Urinary bladder (tissue), 3 donors: ENCODE measurements at regions not wholly inside any gene's neighbourhood (a gene's known extent, or its start where the extent isn't known, plus 50 kb on each side); places are given as distances from the start of the nearest gene placed in this dataset.

Experiments
- DNase-seq: peaks from one replicate; pipeline ENCODE4 v3.0.0-alpha.2; 2015; ENCODE audit errors: extremely low spot score
- H3K27ac ChIP-seq: one replicate; pipeline ENCODE4 v1.5.1; 2013; ENCODE audit warnings: low read depth, mild to moderate bottlenecking, moderate library complexity
- H3K36me3 ChIP-seq: one replicate; pipeline ENCODE4 v1.6.1; 2013; ENCODE audit warnings: mild to moderate bottlenecking, moderate library complexity; ENCODE audit not compliant: insufficient read depth
- H3K4me1 ChIP-seq: one replicate; pipeline ENCODE4 v1.6.1; 2013; ENCODE audit warnings: mild to moderate bottlenecking, moderate library complexity; ENCODE audit not compliant: insufficient read depth
- H3K4me3 ChIP-seq: one replicate; pipeline ENCODE4 v1.5.1; 2013; ENCODE audit warnings: low read depth, low read length
- WGBS: extraction: QIAGEN DNeasy Blood & Tissue Kit; methylation state at CpG from one replicate; pipeline ENCODE4 v1.1.7; 2013; 5-methylcytosine and 5-hydroxymethylcytosine counted together
- donor health status: healthy with polysubstance abuse.
- donor health status: healthy.

DNA sequence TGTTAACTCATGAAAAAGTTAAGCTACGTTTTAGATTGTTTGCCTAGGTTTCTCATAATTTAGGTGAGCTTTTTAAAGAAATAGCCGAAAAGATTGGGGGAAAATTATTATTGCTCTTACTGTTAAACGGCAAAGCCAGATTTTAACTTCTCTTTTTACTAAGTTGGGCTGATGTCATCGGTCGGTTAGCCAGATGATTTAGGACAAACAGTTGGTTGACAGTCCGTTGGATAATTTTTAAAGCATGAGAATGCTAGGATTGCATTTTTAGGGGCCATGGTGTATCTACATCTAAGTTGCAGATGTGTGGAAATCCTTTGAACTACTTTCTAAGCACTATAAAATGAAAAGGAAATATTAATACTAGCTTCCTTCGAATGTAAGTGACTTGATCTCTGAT is 280.9 kb upstream of the AKR1E2 start:
- WGBS, result 60% methylated on average over 7 of the region's 7 CpGs

DNA sequence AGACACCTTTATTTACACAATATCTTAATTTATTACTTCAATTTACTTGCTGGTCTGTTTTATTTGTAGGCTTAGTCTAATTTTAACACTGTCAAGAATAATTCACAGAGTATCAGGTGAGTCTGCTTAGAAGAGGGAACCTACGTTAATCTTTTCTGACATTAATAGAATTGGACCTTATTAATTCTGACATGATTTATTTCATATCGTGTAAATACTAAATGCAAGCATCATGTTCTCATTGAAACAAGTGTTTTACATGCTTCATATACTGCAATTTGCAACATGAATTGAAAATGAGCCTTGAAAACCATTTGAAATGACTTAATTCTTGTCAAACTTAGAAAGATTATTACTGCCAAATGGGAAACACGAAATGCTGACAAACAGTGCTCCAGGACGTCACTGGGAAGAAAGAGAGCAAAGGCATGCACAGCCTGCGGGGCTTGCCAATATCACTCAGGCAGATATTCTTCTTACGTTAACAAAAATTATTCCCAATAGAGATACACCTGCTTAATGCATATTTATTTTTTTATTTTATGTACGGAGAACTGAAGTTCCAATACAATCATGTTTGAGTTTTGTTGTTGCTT is 282.0 kb upstream of the AKR1E2 start:
- no peak overlapping the region for H3K4me3 ChIP-seq
- H3K4me1 ChIP-seq, result no peaks in the 10 kb centered on the region
- 47% methylated on average over 7 of the region's 7 CpGs for WGBS
- no peak for DNase-seq
- H3K36me3 ChIP-seq, result no peaks in the 10 kb centered on the region
- no peak overlapping the region for H3K27ac ChIP-seq

More for the DNA sequence above, 280.9 kb upstream of the AKR1E2 start:
- Histone ChIP-seq H3K36me3 (no peaks in the 10 kb centered on the region), H3K4me3 (no peak overlapping the region), H3K27ac (no peak overlapping the region), H3K4me1 (no peaks in the 10 kb centered on the region)
- no peak for DNase-seq

DNA sequence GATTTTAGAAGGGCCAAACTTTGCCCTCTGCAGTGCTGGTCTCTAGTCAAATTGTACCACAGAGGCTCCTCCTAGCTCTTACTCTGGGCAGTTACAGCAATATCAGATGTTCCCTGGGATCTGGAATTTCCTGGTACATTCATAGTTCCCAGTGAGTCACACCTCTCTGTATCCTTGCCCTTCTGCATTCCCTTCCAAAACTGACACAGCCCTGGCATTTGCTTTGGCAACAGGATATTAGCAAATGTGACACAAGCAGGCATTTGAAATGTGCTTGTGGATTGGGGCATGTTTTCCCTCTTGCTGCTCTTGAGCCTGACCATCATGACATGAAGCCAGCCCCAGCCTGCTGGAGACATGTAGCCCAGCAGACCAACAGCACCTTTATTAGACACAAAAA is 284.7 kb upstream of the AKR1E2 start:
- H3K4me1 ChIP-seq, result no peaks in the 10 kb centered on the region
- H3K4me3 ChIP-seq, result no peak overlapping the region
- no peak overlapping the region for H3K27ac ChIP-seq
- H3K36me3 ChIP-seq, result no peaks in the 10 kb centered on the region
- DNase-seq, result no peak

DNA sequence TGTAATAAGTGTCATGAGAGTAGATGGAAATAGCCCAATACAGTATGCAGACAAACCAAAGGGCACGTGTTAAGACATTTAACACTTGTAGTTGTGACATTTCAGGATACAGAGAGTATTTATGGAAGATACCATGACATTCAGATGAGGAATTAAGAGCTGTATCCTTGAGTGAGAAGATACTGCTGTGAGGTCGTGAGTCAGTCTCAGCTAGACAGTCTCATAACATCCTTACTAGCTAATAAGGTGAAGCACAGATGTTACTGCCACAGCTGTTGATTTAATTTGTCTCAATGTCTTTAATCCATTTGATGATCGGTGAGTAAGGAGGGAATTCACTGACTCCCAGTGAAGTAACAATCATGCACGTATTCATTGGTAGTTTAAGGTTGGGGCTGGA is 288.0 kb upstream of the AKR1E2 start:
- Histone ChIP-seq H3K27ac (no peak overlapping the region), H3K4me3 (no peak overlapping the region), H3K36me3 (no peaks in the 10 kb centered on the region), H3K4me1 (no peaks in the 10 kb centered on the region)
- 88% methylated on average over 4 of the region's 4 CpGs for WGBS
- DNase-seq, result no peak

DNA sequence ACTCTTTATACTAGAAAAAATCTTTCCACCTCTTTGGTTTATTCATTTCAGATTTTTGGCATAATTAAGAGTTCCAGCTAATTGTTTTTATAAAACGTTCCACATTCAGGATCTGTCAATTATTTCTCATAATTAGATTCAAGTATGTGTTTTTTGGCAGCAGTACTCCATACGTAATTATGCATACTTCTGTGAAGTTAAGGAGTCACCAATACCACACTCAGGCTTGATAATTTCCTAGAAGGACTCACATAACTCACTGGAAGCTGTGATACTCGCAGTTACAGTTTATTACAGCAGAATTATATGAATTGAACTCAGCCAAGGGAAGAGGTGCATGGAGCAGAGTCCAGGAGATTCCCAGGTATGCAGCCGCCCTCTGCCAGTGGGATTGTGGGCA is 290.5 kb upstream of the AKR1E2 start:
- no peaks in the 10 kb centered on the region for H3K36me3 ChIP-seq
- no peak overlapping the region for H3K27ac ChIP-seq
- no peak overlapping the region for H3K4me3 ChIP-seq
- DNase-seq, result no peak
- WGBS, result 90% methylated on average over 4 of the region's 4 CpGs
- no peaks in the 10 kb centered on the region for H3K4me1 ChIP-seq

DNA sequence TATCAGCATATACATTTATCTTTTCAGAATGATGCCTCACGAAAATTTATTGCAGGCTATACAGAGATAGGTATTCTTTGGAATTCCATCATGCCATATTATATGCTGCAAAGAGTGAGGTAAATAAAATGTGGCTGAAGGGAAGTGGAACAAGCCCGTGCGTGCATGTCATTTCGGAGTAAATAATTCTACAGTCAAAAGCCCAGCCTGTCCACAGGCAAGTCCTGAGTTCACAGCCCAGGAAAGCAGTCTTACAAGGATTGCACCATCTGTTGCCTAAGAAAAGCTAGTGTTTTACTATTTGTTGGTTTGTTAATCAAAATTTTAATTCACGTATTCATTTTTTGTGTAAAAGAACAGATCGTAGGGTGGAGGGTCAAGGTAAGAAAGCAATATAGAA is 292.4 kb upstream of the AKR1E2 start:
- WGBS, result 77% methylated on average over 6 of the region's 6 CpGs
- no peak overlapping the region for H3K27ac ChIP-seq
- H3K4me1 ChIP-seq, result no peaks in the 10 kb centered on the region
- no peaks in the 10 kb centered on the region for H3K36me3 ChIP-seq
- no peak overlapping the region for H3K4me3 ChIP-seq
- no peak for DNase-seq

DNA sequence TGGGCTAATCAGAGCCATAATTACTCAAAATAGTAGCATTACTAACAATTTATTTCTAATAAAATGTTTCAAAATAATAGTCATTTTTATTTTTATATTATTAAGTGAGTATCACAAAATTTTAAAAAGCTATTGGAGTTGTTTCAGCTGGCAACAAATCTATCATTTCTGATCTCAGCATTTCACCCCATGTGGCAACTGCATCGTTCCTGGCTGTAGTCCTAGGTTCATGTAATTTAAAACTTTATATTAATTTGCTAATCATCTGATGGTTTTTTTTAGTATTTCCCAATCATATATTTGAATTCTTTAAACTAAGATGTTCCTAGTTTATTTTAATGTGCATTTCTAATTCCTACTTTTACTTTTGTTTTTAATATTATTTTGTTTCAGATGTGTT is 293.0 kb upstream of the AKR1E2 start:
- no peak for DNase-seq
- Histone ChIP-seq H3K36me3 (no peaks in the 10 kb centered on the region), H3K4me1 (no peaks in the 10 kb centered on the region), H3K4me3 (no peak overlapping the region), H3K27ac (no peak overlapping the region)
- 50% methylated on average over 1 of the region's 1 CpG for WGBS

DNA sequence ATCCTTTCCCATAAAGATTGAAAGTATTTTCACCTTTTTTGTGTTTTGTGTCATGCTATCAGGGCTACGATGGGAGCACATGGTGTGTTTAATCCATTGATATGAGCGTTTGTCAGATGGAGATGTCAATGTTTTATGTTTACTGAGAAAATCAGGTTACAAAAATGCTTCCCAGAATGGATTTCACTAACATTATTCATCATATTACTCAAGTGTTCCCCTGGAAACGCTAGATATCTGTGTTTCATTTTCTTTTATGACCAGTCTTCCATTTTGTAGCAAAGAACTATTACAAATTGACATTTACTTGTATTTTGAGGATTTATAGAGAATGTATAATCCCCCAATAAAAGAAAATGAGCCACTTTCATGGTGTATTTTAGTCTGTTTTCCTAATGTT is 293.5 kb upstream of the AKR1E2 start:
- WGBS, result 35% methylated on average over 3 of the region's 3 CpGs
- Histone ChIP-seq H3K4me3 (no peak overlapping the region), H3K36me3 (no peaks in the 10 kb centered on the region), H3K27ac (no peak overlapping the region), H3K4me1 (no peaks in the 10 kb centered on the region)
- no peak for DNase-seq

DNA sequence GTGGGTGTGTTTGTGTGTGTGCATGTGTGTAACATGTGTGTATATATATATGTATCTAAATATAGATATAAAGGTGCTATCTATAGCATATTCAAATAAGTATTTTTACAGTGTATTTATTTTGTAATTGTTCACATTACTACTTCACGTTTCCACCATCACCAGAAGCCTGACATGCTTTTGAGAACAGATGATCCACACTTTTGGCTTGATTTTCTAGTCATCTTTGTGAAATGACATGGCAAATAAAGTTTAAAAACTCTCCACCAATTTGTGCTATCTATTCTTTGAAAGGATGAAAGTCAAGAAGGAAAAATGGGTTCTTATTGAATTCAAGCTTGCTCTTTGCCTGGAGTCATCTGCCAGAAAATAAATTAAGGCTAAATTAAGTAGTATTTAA is 294.0 kb upstream of the AKR1E2 start:
- 68% methylated on average over 1 of the region's 1 CpG for WGBS
- H3K4me3 ChIP-seq, result no peak overlapping the region
- no peaks in the 10 kb centered on the region for H3K36me3 ChIP-seq
- DNase-seq, result no peak
- no peak overlapping the region for H3K27ac ChIP-seq
- H3K4me1 ChIP-seq, result no peaks in the 10 kb centered on the region

DNA sequence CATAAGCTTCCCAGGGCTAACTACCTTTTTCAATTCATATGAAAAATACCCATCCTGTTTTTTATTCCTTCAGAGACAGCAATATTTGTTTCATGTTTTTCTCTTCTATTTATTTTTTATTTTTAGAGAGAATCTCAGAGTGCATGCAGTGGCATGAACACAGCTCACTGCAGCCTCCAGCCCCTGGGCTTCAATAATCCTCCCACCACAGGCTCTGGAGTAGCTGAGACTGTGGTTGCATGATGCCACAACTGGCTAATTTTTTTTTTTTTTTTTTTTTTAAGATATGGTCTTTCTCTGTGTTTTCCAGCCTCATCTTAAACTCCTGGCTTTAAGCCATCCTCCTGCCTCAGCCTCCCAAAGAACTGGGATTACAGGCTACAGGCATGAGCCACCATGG is 296.7 kb upstream of the AKR1E2 start:
- Histone ChIP-seq H3K4me1 (no peaks in the 10 kb centered on the region), H3K4me3 (no peak overlapping the region), H3K27ac (no peak overlapping the region), H3K36me3 (no peaks in the 10 kb centered on the region)
- no peak for DNase-seq

DNA sequence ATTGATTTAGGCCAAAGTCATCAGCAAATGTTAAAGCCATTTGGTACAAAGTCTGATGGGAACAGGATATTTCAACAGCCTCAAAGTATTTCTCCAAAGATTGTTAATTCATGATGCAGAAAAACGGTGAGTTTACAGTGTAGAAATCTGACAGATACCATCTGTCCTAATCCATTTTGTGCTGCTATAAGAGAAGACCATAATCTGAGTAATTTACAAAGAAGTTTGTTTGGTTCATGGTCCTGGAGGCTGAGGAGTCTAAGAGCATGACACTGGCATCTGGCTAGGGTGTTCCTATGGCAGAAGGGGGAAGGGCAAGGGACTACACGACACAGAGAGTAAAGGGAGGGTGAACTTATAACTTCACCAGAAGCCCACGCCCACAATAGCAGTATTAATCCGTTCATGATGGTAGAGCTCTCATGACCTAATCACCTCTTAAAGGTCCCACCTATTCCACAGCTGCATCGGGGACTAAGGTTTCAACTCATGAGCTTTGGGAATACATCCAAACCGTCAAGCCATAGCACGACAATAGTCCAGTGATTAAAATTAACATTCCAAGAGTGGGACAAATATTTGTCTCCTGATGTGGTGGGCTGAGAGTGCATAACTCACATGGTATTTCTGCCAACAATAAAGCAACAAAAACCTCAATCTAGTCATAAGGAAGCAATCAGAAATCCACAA is 298.6 kb upstream of the AKR1E2 start:
- 73% methylated on average over 7 of the region's 7 CpGs for WGBS
- Histone ChIP-seq H3K27ac (no peak overlapping the region), H3K4me3 (no peak overlapping the region)

DNA sequence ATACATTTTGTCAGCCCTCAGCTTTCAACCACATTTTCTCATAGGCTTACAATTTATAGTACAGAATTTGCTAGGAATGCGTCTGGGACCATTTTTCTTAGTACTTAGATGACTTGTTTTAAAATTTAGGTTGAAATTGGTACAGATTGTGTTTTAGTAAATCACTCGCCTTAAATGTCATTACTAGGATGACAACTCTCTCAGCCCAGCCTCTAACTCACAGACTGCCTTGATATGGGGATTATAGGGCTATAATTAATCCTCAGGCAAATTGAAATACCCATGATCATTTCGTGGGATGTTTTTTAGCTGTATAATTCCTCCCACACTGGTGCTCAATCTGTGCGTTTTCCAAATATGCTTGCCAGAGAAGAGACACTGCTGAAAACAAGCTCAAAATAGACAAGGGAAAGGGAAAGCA is 299.7 kb upstream of the AKR1E2 start:
- Histone ChIP-seq H3K4me3 (no peak overlapping the region), H3K36me3 (no peaks in the 10 kb centered on the region), H3K27ac (no peak overlapping the region), H3K4me1 (no peaks in the 10 kb centered on the region)
- 47% methylated on average over 4 of the region's 4 CpGs for WGBS
- no peak for DNase-seq

More for the DNA sequence above, 298.6 kb upstream of the AKR1E2 start:
- Histone ChIP-seq H3K4me1 (no peaks in the 10 kb centered on the region), H3K36me3 (no peaks in the 10 kb centered on the region)
- no peak for DNase-seq

DNA sequence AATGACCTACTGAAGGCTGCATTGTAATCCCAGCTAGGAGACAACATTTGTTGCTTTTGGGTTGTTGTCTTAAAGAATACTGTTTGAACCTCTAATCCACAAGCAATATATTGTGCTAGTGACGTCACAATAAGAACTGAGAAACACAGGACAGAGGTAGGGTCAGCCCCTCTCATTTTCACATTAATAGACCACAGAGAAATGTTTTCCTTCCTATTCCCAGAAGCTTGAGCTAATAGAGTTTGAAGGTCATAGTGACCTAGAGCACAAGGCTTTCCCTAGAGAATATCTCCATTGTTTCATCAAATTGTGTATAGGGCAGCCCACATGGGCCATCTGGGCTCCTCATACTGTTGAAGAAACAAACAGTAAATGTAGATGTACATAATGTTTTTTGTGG is 300.9 kb upstream of the AKR1E2 start:
- no peak for DNase-seq
- no peak overlapping the region for H3K4me3 ChIP-seq
- no peaks in the 10 kb centered on the region for H3K4me1 ChIP-seq
- 85% methylated on average over 1 of the region's 1 CpG for WGBS
- H3K27ac ChIP-seq, result no peak overlapping the region
- H3K36me3 ChIP-seq, result no peaks in the 10 kb centered on the region

DNA sequence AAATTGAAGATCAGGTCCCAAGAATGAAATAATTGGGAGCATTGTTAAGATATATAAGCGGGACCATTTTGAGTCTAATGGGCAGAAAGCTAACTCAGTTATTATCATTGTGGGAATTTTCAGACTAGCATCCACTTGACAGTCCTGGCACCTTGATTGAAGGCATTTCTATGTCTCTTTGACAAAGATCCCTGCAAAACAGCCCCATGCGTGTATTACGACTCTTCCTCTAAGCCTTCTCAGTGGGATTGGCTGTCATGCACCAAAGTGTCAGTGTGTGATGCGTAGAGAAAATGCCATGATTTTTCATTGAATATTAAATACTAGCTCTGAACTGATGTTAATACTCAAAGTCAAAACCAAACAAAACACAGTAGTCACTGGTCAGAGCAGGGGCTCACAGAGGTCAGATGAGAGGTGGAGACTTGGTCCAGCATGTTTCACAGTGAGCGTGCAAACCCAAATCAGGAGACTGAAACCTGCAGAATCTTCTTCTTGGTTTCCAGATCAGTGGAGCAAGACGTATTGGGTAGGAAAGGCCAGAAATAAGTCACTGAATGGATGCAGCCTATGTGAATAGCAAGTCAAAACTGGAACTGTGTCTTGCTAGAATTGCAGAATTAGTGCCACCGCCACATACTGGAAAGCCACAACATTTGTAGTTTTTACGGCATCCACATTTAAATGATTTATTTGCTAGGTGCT is 303.6 kb upstream of the AKR1E2 start:
- no peak for DNase-seq
- Histone ChIP-seq H3K4me3 (no peak overlapping the region), H3K27ac (no peak overlapping the region), H3K36me3 (no peaks in the 10 kb centered on the region), H3K4me1 (no peaks in the 10 kb centered on the region)
- WGBS, result 96% methylated on average over 8 of the region's 8 CpGs
